NAMALWA (cell line): ENCODE measurements at regions not wholly inside any gene's neighbourhood (a gene's known extent, or its start where the extent isn't known, plus 50 kb on each side); places are given as distances from the start of the nearest gene placed in this dataset.

Experiments
- DNase-seq: peaks from one replicate; pipeline ENCODE4 v3.0.0-alpha.2; 2015; ENCODE audit warnings: low spot score

DNA sequence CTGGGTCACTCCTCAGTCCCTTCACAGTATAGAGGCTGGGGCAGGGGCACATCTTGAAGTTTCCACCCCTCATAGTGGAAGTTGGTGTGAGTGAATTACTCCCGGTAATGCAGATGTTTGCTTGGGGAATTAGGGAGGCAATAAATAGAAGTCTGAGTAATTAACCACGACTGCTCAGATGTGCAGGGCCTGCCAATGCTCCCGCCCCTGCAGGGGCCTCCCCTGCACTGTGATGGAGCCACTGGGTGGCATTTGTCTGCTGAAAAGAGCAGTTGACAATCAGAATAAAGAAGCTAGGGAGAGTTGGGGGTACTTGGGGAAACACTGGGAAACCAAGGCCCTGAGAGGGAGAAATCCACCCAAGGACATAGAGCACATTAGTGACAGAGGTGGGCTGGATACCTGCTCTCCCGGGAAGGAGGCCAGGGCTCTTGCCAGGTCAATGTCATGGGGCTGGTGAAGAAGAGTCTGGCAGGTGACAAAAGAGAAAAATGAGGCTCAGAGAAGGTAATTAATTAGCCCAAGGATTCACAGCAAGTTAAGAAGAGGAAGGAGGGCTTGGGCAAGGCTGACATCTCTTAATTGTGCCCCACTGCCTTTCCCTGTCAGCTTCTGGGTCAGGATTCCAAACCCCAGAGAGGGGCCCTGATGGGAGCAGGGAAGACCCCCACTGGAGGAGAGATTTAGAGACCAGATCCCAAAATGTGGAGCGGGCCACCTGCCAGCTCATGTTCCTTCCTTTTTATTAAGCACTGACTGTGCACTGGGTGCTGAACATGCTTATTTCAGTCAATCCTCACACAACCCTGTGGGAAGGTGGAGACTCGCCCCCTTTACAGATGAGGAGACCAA is 436.2 kb downstream of the MATN1 start:
- DNase-seq, result no peak

DNA sequence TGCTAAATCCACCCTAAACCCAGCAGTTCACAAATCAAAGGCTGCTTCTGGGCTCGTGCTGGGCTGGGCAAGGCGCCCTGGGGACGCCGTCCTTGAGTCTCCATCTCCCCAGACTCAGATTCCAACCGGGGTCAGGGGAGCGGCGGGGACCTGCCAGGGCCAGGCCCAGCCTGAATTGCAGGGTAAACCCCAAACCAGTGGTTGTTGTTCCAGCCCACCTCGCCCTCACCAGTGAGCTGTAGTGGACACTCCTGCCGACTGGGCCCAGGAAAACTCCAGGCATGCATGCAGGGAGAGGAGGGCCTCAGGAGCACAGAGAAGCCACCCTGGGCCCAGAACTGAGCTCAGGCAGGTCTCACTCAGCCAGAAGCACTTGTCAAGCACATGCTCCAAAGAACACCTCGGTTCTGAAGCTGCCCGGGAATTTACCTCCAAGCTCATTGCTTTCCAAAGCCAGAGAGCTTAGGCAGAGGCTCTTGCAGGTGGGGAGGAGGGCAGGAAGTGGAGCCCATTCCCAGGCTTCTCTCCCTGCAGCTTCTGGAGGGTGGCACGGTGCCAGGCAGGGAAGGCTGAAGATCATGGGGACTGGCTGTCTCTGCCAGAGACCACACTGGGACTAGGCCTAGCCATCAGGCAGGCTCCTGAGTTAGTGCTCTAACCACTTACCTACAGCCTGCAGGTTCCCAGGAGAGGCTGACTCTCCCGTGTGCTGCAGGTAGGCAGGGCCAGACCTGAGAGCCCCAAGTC is 437.0 kb downstream of the MATN1 start:
- DNase-seq, result no peak

DNA sequence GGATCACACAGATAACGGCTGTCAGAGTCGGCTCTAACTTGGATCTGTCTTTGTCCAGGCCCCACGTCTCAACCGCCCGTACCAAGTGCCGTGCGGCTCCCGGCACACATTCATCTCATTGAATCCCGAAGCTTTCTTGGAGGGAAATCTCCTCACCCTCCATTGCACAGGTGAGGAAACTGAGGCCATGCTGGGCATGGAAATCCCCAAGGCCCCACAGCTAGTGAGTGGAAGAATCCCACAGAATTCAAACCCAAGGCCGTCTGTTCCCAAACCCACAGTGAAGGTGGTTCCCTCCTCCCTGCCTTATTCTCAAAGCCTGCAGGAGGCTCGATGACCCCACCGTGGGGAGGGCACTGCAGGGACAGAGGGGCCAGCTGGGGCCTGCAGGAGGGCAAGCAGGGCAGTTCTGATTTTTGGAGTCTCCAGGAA is 437.9 kb downstream of the MATN1 start:
- no peak for DNase-seq

DNA sequence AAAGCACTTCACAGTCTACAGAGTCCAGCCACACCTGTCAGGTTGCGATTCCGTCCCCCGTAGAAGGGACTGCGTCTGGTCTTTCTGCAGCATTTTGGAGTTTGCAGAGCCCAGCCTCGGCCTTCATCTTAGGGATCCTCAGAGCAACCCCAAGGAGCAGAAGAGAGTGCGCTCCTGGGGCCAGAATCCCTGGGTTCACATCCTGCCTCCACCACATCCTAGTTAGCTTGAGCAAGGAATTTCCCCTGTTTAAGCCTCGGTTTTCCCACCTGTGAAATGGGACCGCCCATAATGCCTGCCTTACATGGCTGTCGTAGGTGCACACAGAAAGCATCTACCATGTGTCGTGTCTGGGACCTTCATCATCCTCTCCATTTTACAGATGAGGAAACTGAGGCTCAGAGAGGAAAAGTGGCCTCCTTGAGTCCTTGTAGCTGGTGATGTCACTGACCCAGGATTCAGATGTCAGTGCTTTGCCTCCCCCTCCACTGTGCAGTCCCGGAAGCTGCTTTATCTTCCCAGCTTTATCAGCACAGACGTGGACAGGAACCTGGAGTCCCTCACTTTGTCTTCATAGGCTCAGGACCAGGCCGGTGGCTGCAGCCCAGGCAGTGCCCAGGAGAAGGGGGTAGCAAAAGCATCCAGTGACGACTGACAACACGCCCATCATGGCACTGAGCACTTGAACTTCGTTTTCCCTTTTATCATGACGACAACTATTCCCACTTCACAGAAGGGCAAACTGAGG is 438.5 kb downstream of the MATN1 start:
- DNase-seq, result no peak

DNA sequence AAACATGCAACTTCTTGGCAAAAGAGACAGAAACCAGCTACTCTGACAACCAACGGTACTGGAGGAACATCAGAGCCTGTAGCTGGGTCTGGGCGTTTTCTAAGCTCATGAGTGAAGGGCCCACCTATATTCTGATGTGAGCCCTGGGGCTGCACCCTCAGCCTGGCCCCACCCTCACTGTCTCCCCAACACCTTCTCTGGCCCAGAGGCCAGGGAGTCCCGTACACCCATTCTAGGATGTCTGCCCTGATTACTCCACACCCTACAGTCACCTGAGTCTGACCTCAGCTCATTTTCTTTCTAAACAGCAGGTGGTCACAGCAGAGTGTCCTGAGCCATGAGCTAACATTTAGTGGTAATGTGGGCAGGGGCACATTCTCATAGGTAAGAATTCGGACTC is 439.2 kb downstream of the MATN1 start:
- no peak for DNase-seq

DNA sequence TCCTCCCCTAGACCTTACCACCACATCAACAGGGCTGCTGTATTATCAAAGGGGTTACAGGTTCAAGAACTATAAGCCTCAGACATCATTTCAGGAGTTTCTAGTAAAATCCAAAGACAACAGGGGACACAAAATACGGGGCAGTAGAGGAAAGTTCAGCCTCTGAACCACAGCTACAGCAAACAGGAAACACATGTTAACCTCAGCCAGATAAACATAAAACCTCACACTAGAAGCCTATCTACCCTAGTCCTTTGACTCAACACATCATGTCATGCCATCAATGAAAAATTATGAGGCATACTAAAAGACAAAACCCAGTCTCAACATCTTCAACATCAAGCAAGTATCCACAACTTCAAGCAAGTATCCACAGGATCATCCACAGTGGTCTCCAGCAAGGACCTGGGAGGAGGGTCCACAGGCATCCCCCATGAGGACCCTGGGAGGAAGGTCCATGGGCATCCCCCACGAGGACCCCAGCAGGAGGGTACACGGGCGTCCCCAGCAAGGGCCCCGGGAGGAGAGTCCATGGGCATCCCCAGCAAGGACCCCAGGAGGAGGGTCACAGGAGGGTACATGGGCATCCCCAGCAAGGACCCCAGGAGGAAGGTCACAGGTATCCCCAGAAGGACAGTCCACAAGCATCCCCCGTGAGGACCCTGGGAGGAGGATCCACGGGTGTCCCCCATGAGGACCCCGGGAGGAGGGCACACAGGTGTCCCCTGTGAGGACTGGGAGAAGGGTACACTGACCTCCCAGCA is 440.0 kb downstream of the MATN1 start:
- no peak for DNase-seq

DNA sequence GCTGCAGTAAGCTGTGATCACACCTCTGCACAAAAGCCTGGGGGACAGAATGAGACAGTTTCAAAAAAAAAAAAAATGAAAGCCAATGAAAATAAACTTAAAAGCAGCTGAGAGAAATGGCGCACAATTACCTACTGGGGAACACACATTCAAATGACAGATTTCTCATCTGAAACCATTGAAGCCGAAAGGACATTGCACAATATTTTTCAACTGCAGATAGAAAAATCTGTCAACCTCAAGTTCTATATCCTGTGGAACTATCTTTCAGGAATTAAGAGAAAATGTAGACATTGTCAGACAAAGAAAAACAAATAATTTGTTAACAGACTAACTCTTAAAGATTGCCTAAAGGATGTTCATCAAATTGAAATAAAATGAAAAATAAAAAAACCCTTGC is 442.8 kb downstream of the MATN1 start:
- no peak for DNase-seq

DNA sequence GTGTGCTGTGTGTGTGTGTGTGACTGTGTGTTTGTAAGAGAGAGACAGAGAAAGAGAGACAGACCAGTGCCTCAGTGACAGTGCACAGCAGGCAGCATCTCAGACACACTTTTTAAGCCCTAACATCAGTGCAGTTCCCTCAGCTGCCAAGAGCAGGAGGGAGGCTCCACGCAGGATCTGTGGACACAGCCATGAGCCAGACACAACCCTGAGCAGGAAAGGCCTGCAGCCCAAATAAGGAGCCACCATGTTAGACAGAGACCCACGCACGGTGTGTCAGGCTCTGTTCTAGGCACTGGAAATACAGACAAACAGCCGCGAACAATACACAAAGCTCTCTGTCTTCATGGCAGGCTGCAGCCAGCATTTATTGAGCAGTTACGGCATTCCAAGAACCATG is 445.5 kb downstream of the MATN1 start:
- DNase-seq, result no peak

DNA sequence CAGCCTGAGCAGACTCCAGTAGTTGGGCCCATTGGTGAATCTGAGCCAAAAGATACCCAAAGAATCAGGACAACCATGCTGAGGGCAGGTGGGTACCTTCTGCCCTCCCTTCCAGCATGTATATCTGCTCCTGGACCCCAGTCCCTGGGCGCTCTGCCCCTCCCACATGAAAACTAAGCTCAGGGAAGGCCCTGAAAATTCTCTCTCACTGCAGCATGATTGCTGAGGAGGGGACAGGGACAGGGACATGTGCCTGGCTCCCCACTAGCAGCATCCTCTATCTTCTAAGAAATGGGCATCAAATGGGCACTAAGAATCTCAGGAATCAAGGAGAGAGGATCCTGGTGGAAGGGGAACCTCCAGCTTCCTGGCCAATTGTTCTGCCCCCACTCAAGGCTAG is 446.0 kb downstream of the MATN1 start:
- no peak for DNase-seq

DNA sequence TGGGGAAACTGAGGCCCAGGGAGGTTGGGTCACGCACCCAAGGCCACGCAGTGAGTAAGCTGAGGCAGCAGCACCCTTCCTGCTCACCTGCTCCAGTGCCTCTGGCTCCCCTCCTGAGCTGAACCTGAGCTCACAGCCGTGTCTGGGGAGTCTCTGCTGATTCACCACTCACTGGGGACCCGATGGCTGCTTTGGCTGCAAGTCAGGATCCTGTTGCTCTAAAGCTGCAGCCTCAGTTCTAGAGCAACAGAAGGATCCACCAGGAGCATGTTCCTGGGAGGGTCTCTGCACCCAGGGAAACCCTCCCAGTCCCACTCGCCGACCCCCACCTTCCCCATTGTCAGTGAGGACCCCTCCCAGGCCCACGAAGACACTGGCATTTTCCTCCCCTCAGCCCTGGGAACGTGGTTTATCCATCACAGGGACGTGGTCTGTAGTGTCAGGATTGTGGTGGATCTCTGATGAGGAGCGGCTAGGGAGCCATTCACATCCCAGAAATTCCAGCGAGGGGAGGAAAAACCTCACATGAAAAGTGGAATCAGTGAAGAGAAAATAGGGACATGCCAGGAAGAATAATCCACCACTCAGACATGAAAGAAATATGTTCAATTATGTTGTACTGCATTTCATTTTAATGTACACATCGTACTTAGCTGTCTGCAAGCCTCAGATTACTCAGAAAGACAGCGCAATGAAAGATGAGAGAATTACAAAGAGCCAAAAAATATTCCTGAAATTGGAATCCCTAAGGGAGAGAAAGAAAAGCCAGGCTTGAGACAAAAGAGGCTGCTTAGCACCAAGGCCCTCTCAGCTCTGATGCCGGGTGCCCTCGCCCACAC is 447.2 kb downstream of the MATN1 start:
- no peak for DNase-seq

DNA sequence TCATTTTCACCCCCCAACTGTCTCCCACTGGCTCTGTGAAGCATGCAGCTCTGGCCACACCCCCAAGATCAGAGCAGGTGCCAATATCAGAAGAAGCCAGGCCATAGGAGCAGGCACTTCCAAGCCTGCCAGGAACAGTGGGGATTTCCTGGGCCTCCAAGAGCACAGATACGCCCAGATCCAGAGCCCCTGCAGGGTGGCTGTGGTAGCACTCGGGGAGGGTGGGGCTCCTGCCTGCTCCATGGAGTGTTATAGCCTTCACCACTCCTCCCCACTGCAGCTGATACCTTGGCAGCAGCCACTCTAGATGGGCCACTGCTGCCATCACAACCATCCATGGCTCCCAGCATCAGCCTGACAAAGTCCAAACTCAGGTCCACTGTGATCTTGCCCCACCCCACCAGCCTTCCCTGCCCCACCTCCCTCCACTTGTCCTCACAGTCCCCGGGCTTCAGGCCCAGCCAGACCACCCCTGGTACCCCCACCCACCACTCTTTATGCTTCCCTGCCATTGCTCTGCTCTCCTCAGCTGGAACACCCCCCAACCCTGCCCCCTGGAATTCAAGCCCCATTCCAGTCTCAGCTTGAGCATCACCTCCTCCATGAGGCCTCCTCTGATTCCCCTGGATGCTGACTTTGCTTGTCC is 448.3 kb downstream of the MATN1 start:
- DNase-seq, result no peak

DNA sequence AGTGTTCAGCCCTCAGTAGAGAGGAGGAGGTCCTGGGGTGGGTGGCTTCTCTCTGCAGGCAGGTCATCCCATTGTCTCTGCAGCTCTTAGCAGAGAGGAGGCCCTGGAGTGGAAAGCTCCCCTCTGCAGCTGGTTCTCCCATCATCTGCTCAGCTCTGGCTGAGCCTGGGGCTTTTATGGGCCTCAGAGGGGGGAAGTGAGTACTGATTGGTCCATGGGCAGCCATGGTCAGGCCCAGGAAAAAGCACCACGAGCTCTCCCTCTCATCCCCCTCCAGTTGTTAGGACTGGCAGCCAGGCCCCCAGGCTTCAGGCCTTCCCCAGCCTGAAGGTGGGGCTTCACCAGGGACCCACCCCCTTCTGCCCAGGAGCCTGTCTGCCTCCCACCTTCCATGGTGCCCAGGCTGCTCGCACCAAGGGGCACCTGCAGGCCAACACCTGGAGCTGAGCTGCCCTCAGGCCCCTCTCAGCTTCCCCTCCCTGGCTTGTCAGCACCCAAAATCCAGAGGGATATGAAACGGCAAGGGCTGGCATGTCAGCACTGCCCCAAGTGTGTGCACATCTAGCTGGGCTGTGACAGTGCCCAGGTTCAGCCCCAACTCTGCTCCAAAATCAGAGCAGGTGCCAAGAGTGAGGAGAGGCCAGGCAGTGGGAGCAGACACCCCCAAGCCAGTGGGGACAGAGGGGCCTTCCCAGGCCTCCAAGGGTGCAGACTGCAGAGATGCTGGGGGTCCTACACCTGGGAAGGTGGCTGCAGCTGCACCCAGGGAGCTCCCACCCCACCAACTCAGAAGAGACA is 449.0 kb downstream of the MATN1 start:
- no peak for DNase-seq

DNA sequence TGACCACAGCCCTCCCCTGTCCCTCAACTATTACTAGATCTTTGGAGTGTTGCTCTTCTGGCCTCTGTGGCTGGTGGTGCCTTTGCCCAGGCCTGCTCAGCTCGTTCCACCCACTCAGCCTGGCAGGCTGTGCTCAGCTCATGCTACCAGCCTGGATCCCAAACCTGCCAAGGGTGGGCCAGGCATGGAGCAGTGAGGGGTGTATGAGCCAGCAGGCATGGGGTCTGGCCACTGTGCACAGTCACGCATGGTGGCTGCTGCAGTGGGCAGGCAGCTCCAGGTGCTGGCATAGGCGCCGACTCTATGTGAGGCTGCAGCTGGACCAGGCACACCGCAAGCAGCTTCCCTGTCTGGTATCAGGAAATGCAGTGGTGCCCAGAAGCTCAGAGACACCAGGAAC is 449.9 kb downstream of the MATN1 start:
- DNase-seq, result no peak

DNA sequence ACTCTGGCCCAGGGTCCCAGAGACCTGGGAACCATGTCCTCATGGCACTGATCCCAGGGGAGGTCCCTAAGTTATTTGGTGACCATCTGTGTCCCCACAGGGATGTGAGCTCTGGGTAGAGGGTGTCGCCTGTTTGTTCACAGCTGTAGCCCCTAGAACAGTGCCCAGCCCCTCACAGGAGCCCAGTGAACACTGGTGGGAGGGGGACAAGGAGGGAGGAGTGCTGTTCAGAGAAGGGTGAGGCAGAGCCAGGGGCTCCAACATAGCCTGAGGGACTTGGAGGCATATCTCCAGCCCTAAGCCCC is 450.4 kb downstream of the MATN1 start:
- DNase-seq, result no peak

DNA sequence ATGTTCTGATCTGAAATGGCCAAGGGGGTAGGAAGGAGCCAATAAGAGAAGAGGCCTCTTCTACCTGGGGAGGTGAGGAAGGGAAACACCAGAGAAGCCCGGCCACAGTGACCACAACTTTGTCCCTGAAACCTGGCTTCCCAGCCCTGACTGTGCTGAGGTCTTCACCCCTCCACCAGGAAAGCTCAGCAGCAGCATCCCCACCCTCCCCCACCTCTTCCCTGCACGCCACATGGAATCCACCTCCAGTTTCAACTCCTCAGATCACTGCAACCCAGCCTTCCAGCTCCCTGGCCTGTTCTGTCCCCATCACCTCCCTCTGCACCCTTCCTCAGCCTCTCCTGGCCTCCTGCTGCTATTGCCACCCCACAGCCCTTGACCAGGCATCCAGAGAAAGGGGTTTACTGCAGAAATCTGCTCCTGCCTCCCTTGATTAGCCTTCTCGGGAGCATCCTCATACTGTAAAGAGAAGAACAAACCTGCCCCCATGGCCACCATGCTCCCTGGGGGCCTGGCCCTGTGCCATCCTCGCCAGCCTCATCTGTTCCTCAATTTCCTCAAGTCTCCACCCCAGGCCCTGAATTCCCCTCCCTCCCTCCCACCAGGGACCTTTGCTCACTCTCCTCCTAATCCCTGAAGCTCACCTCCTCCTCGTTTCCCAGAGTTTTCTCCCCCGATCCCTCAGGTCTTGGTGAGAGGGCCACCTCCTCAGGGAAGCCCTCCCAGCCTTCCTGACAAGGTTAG is 450.9 kb downstream of the MATN1 start:
- DNase-seq, result no peak

DNA sequence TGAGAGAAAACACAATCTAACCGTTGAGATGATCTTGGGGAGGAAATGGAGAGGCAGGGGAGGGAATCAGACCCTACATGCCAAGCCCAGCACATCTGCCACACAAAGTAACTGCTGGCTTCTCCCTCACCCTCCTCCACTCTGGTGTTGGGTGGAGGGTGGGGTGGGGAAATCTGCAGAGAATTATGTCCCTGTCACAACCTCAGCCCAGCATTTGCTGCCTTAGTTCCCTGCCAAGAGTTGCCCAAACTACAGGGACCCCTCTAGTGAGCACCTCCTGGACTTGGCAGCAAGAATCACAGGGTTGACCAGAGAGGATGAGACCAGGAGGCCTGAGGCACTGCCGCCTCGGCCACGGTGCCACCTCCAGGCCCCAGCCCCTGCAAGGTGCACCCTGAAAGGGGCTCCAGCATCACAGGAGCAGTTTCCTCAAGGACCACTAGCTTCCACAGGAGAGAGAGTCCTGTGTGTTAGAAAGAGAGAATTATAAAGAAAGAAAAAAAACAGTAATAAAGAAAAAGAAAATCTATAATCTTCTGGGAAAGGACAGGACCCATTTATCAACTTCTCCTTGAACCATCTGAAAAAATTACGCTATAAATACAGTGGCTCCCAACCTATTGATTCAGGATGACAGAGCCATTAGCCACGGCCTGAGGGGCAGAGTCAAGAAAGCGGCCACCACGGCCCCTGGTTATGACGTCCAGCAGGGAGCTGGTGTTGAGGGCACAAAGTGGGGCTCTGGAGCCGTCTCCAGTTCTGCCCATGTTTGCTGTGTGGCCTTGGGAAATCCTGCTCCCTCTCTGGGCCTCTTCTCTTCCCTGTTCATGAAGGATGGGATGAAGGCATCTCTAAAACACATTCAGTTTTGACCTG is 451.7 kb downstream of the MATN1 start:
- DNase-seq, result no peak

DNA sequence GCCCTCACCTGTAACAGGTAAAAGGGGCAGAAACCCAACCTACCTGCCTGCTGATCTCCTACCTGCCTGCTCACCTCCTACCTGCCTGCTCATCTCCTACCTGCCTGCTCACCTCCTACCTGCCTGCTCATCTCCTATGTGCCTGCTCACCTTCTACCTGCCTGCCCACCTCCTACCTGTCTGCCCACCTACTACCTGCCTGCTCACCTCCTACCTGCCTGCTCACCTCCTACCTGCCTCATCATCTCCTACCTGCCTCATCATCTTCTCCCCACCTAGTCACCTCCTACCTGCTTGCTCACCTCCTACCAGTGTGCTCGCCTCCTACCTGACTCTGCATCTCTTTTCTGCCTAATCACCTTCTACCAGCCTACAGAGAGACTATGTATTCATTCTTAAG is 452.9 kb downstream of the MATN1 start:
- no peak for DNase-seq
